H1 (cell line): ENCODE measurements at regions not wholly inside any gene's neighbourhood (a gene's known extent, or its start where the extent isn't known, plus 50 kb on each side); places are given as distances from the start of the nearest gene placed in this dataset.

Experiments
- CHD7 ChIP-seq: fragments of 300-600 bp; sonication (generic); IDR thresholded peaks from 2 replicates; pipeline ENCODE4 v1.7.1; 2012; ENCODE audit warnings: low read length, moderate library complexity, mild to moderate bottlenecking, inconsistent platforms; ENCODE audit not compliant: insufficient replicate concordance
- E2F6 ChIP-seq: IDR thresholded peaks from 2 replicates; pipeline ENCODE4 v1.6.1; 2012; ENCODE audit warnings: inconsistent platforms
- POU5F1 ChIP-seq: IDR thresholded peaks from 2 replicates; pipeline ENCODE4 v1.6.1; 2011; ENCODE audit warnings: low read depth, mild to moderate bottlenecking, low read length, moderate library complexity
- RAD21 ChIP-seq, 2 experiments: IDR thresholded peaks in 1 of 2; conservative IDR thresholded peaks in 1 of 2; 2 replicates each; pipeline ENCODE4 v1.6.1; 2011; ENCODE audit warnings: low read depth in 2 of 2, low read length in 2 of 2, improper control_type of control experiment in 1 of 2, inconsistent platforms in 1 of 2, mild to moderate bottlenecking in 1 of 2, moderate library complexity in 1 of 2
- SIN3A ChIP-seq, 2 experiments: IDR thresholded peaks in 1 of 2; conservative IDR thresholded peaks in 1 of 2; 2 replicates each; pipeline ENCODE4 v1.6.1; 2011 to 2012; ENCODE audit warnings: low read length in 2 of 2, improper control_type of control experiment in 1 of 2, low read depth in 1 of 2, mild to moderate bottlenecking in 1 of 2
- SIX5 ChIP-seq: IDR thresholded peaks from 2 replicates; pipeline ENCODE4 v1.6.1; 2011; ENCODE audit warnings: mild to moderate bottlenecking, low read depth, low read length
- SP4 ChIP-seq: IDR thresholded peaks from 2 replicates; pipeline ENCODE4 v1.6.1; 2012; ENCODE audit warnings: low read length, inconsistent platforms
- TBP ChIP-seq: IDR thresholded peaks from 2 replicates; pipeline ENCODE4 v1.6.1; 2011; ENCODE audit warnings: low read depth, low read length, improper control_type of control experiment
- TCF12 ChIP-seq: IDR thresholded peaks from 2 replicates; pipeline ENCODE4 v1.6.1; 2011; ENCODE audit warnings: low read depth, mild to moderate bottlenecking, low read length
- TEAD4 ChIP-seq: IDR thresholded peaks from 2 replicates; pipeline ENCODE4 v1.6.1; 2012; ENCODE audit warnings: low read depth, low read length, inconsistent platforms, mixed read lengths
- ZNF274 ChIP-seq: IDR thresholded peaks from 2 replicates; pipeline ENCODE4 v1.7.0; 2012; ENCODE audit warnings: low read length, borderline replicate concordance; ENCODE audit errors: extremely low read depth

DNA sequence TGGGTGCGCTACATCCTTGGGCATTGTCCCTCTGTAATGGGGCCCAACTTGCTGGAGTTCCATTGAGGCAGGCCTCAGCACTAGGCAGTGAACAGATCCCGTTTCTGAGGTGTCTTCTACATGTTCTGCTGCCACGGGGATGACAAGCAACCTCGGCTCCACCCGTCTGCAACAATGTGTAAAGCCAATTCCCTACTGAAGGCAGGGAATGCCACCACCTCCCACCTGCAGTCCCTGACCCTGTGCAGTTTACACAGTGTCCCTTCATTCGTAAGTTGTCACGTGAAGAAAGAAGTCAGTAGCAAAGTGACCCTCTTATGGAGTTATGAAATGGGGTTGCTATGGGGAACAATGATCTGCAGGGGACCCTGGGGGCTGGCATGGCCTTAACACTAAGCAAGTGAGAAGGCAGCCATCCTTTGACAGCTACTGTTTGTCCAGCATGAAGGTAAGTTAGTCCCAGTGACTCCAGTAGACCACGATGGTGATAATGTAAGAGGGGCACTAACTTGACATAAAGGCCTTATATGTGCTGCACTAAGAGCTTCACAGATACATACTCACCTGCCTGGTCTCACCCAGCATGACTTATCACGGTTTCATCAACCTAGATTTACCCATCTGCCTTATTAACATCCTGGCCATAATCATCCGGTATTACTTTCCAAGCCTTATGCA lies 130.6 kb upstream of the ZSWIM2 start (continued):
- TF ChIP-seq CHD7: no peak
- no peak for TF ChIP-seq SIN3A (conservative IDR thresholded peaks at IDR 0.05 in 1 of 2, IDR thresholded peaks at IDR 0.05 in 1 of 2; ENCODE audit: low read depth in 1 of 2, low read length in 2 of 2)
- no peak for TF ChIP-seq SP4
- TF ChIP-seq ZNF274: no peak
- no peak for TF ChIP-seq TEAD4
- no peak for TF ChIP-seq POU5F1
- no peak for TF ChIP-seq TBP
- no peak for TF ChIP-seq E2F6
- no peak for TF ChIP-seq RAD21 (IDR thresholded peaks at IDR 0.05 in 1 of 2, conservative IDR thresholded peaks at IDR 0.05 in 1 of 2; ENCODE audit: low read depth in 2 of 2, low read length in 2 of 2)
- TF ChIP-seq TCF12: no peak
- TF ChIP-seq SIX5: no peak
